GM12892 (cell line): ENCODE measurements at regions not wholly inside any gene's neighbourhood (a gene's known extent, or its start where the extent isn't known, plus 50 kb on each side); places are given as distances from the start of the nearest gene placed in this dataset.

ENCODE experiments used
- POLR2A ChIP-seq: IDR thresholded peaks from 2 replicates; pipeline ENCODE4 v1.6.1; 2011; ENCODE audit warnings: low read depth, low read length, control low read depth
- POLR2AphosphoS5 ChIP-seq: IDR thresholded peaks from 2 replicates; pipeline ENCODE4 v1.6.1; 2011; ENCODE audit warnings: low read depth, low read length, control low read depth

- no peak for TF ChIP-seq POLR2A
- no peak for TF ChIP-seq POLR2AphosphoS5
Measured at GRCh38 chr1:168467452-168467851, 76.3 kb downstream of the XCL2 start.
